ENCODE measurements at regions not wholly inside any gene's neighbourhood (a gene's known extent, or its start where the extent isn't known, plus 50 kb on each side); places are given as distances from the start of the nearest gene placed in this dataset.

GRCh38 chr17:33798308-33798707, 456.8 kb upstream of the CCL2 start:
- 70% methylated on average over 4 to 5 of the region's 5 CpGs for WGBS, 2 donors (ENCODE audit: low coverage in 1 of 2)

GRCh38 chr17:33802349-33803198, 452.5 kb upstream of the CCL2 start:
- Histone ChIP-seq H3K27ac (no peak overlapping the region), H3K9me3 (no peaks in the 10 kb centered on the region), H3K4me1 (peaks cover 0 to 7% (median 0%) of the 10 kb centered on the region in 3 donors), H3K27me3 (peaks cover 22% of the 10 kb centered on the region), H3K4me3 (no peak overlapping the region), H3K36me3 (no peaks in the 10 kb centered on the region)
- WGBS, 2 donors (ENCODE audit: low coverage in 1 of 2): 71 to 80% methylated on average over 9 to 10 of the region's 10 CpGs
- ATAC-seq: no peak
- TF ChIP-seq CTCF (IDR thresholded peaks at IDR 0.05) (no peak), POLR2AphosphoS5 (IDR thresholded peaks at IDR 0.05) (no peak)

More at GRCh38 chr17:33798308-33798707, 456.8 kb upstream of the CCL2 start:
- Histone ChIP-seq H3K4me3 (no peak overlapping the region), H3K27ac (no peak overlapping the region), H3K27me3 (peaks cover 25% of the 10 kb centered on the region), H3K9me3 (no peaks in the 10 kb centered on the region), H3K36me3 (no peaks in the 10 kb centered on the region), H3K4me1 (no peaks in the 10 kb centered on the region)
- ATAC-seq: no peak
- TF ChIP-seq CTCF (IDR thresholded peaks at IDR 0.05) (no peak), POLR2A (IDR thresholded peaks at IDR 0.05) (no peak), EP300 (IDR thresholded peaks at IDR 0.05) (no peak), POLR2AphosphoS5 (IDR thresholded peaks at IDR 0.05) (no peak)

- no peak overlapping the region for H3K4me3 ChIP-seq
- WGBS, 2 donors (ENCODE audit: low coverage in 1 of 2): 48 to 70% methylated on average over 2 of the region's 2 CpGs
- no peaks in the 10 kb centered on the region for H3K36me3 ChIP-seq
- no peak for TF ChIP-seq POLR2AphosphoS5 (IDR thresholded peaks at IDR 0.05)
- no peak for TF ChIP-seq EP300 (IDR thresholded peaks at IDR 0.05)
- TF ChIP-seq POLR2A (IDR thresholded peaks at IDR 0.05): no peak
- TF ChIP-seq CTCF (IDR thresholded peaks at IDR 0.05): no peak
- no peak for ATAC-seq
- H3K9me3 ChIP-seq: no peaks in the 10 kb centered on the region
- peaks cover 16% of the 10 kb centered on the region for H3K27me3 ChIP-seq
- no peak overlapping the region for H3K27ac ChIP-seq
- H3K4me1 ChIP-seq: peaks cover 0 to 7% (median 0%) of the 10 kb centered on the region in 3 donors
These were observed 451.8 kb upstream of the CCL2 start for GRCh38 chr17:33803199-33803685.

- no peaks in the 10 kb centered on the region for H3K9me3 ChIP-seq
- H3K27ac ChIP-seq: no peak overlapping the region
- peaks cover 13% of the 10 kb centered on the region for H3K27me3 ChIP-seq
- 56% methylated on average over 2 of the region's 2 CpGs; no CpG with 5 or more reads in 1 of the 2 donors for WGBS, 2 donors (ENCODE audit: low coverage in 1 of 2)
- no peak overlapping the region for H3K4me3 ChIP-seq
- TF ChIP-seq CTCF (IDR thresholded peaks at IDR 0.05) (no peak), POLR2AphosphoS5 (IDR thresholded peaks at IDR 0.05) (no peak), POLR2A (IDR thresholded peaks at IDR 0.05) (no peak), EP300 (IDR thresholded peaks at IDR 0.05) (no peak)
- peaks cover 0 to 7% (median 0%) of the 10 kb centered on the region in 3 donors for H3K4me1 ChIP-seq
- no peak for ATAC-seq
- H3K36me3 ChIP-seq: no peaks in the 10 kb centered on the region
These were observed 451.4 kb upstream of the CCL2 start for GRCh38 chr17:33803686-33804085.

GRCh38 chr17:33804401-33804800, 450.7 kb upstream of the CCL2 start:
- Histone ChIP-seq H3K9me3 (no peaks in the 10 kb centered on the region), H3K4me3 (no peak overlapping the region), H3K27me3 (peaks cover 13% of the 10 kb centered on the region), H3K36me3 (no peaks in the 10 kb centered on the region), H3K4me1 (peaks cover 0 to 7% (median 0%) of the 10 kb centered on the region in 3 donors), H3K27ac (no peak overlapping the region)
- TF ChIP-seq CTCF (IDR thresholded peaks at IDR 0.05) (no peak), EP300 (IDR thresholded peaks at IDR 0.05) (no peak), POLR2A (IDR thresholded peaks at IDR 0.05) (no peak), POLR2AphosphoS5 (IDR thresholded peaks at IDR 0.05) (no peak)
- WGBS, 2 donors (ENCODE audit: low coverage in 1 of 2): 76 to 84% methylated on average over 4 of the region's 4 CpGs
- no peak for ATAC-seq

Data from gastroesophageal sphincter (tissue), 4 donors.